Ascending aorta (tissue), 2 donors: ENCODE measurements at regions not wholly inside any gene's neighbourhood (a gene's known extent, or its start where the extent isn't known, plus 50 kb on each side); places are given as distances from the start of the nearest gene placed in this dataset.

Experiments used
- DNase-seq, 2 donors: peaks; one replicate each; pipeline ENCODE4 v3.0.0-alpha.2; 2019; ENCODE audit warnings: low spot score in 2 of 2
- H3K27ac ChIP-seq, 2 donors: fragments of 200-600 bp; sonication (generic); one replicate each; pipeline ENCODE4 v1.5.1; 2016 to 2017; ENCODE audit warnings: mild to moderate bottlenecking in 1 of 2
- H3K27me3 ChIP-seq: fragments of 200-600 bp; sonication (generic); one replicate; pipeline ENCODE4 v1.5.1; 2017
- H3K36me3 ChIP-seq, 2 donors: fragments of 200-600 bp; sonication (generic); one replicate each; pipeline ENCODE4 v1.5.1; 2016
- H3K4me1 ChIP-seq, 2 donors: fragments of 200-600 bp; sonication (generic); one replicate each; pipeline ENCODE4 v1.5.1; 2016 to 2017; ENCODE audit warnings: mild to moderate bottlenecking in 1 of 2
- H3K4me3 ChIP-seq, 2 donors: fragments of 200-600 bp; sonication (generic); one replicate each; pipeline ENCODE4 v1.5.1; 2016 to 2017; ENCODE audit warnings: mild to moderate bottlenecking in 1 of 2
- H3K9me3 ChIP-seq, 2 donors: fragments of 200-600 bp; sonication (generic); one replicate each; pipeline ENCODE4 v1.5.1; 2016
- intact Hi-C: fragments of 100-400 bp; cut with DNase I; formaldehyde crosslinking; loops from one replicate; pipeline ENCODE4 v1.15.1; 2023
- TF ChIP-seq, protein P1 (sequence below), 3 experiments: fragments of 200-600 bp in 2 of 3; fragments of 450-650 bp in 1 of 3; sonication (generic) in 2 of 3; IDR thresholded peaks; one replicate each; pipeline ENCODE4 v1.5.1; 2016 to 2019; ENCODE audit warnings: antibody characterized with exemption in 3 of 3, mild to moderate bottlenecking in 1 of 3, moderate library complexity in 1 of 3

- H3K4me1 ChIP-seq = no peaks in the 10 kb centered on the region
- no peaks in the 10 kb centered on the region for H3K36me3 ChIP-seq
- H3K27me3 ChIP-seq = no peaks in the 10 kb centered on the region
- TF ChIP-seq, protein P1, sequence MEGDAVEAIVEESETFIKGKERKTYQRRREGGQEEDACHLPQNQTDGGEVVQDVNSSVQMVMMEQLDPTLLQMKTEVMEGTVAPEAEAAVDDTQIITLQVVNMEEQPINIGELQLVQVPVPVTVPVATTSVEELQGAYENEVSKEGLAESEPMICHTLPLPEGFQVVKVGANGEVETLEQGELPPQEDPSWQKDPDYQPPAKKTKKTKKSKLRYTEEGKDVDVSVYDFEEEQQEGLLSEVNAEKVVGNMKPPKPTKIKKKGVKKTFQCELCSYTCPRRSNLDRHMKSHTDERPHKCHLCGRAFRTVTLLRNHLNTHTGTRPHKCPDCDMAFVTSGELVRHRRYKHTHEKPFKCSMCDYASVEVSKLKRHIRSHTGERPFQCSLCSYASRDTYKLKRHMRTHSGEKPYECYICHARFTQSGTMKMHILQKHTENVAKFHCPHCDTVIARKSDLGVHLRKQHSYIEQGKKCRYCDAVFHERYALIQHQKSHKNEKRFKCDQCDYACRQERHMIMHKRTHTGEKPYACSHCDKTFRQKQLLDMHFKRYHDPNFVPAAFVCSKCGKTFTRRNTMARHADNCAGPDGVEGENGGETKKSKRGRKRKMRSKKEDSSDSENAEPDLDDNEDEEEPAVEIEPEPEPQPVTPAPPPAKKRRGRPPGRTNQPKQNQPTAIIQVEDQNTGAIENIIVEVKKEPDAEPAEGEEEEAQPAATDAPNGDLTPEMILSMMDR (IDR thresholded peaks at IDR 0.05) = no peak
- no peak for DNase-seq
- no peaks in the 10 kb centered on the region for H3K9me3 ChIP-seq
- H3K27ac ChIP-seq = no peak overlapping the region
- intact Hi-C loops = no loop called here
- no peak overlapping the region for H3K4me3 ChIP-seq
These were observed 198.8 kb downstream of the TEX36 start for GRCh38 chr10:125484035-125484732.

GRCh38 chr10:125482637-125483036, 200.3 kb downstream of the TEX36 start:
- DNase-seq = no peak
- intact Hi-C loops = no loop called here
- H3K27ac ChIP-seq = no peak overlapping the region
- no peaks in the 10 kb centered on the region for H3K36me3 ChIP-seq
- no peaks in the 10 kb centered on the region for H3K27me3 ChIP-seq
- H3K9me3 ChIP-seq = no peaks in the 10 kb centered on the region
- TF ChIP-seq, protein P1 (IDR thresholded peaks at IDR 0.05) = no peak
- H3K4me3 ChIP-seq = no peak overlapping the region
- H3K4me1 ChIP-seq = no peaks in the 10 kb centered on the region

- no peaks in the 10 kb centered on the region for H3K4me1 ChIP-seq
- TF ChIP-seq, protein P1 (IDR thresholded peaks at IDR 0.05) = no peak
- no peaks in the 10 kb centered on the region for H3K27me3 ChIP-seq
- no peak overlapping the region for H3K27ac ChIP-seq
- H3K9me3 ChIP-seq = no peaks in the 10 kb centered on the region
- H3K4me3 ChIP-seq = no peak overlapping the region
- DNase-seq = no peak
- intact Hi-C loops = no loop called here
- H3K36me3 ChIP-seq = no peaks in the 10 kb centered on the region
These were observed 200.9 kb downstream of the TEX36 start for GRCh38 chr10:125482108-125482507.

- no peaks in the 10 kb centered on the region for H3K36me3 ChIP-seq
- no peak for DNase-seq
- TF ChIP-seq, protein P1 (IDR thresholded peaks at IDR 0.05) = no peak
- H3K4me3 ChIP-seq = no peak overlapping the region
- no peak overlapping the region for H3K27ac ChIP-seq
- H3K9me3 ChIP-seq = no peaks in the 10 kb centered on the region
- H3K27me3 ChIP-seq = no peaks in the 10 kb centered on the region
- H3K4me1 ChIP-seq = no peaks in the 10 kb centered on the region
- intact Hi-C loops = no loop called here
These were observed 203.9 kb downstream of the TEX36 start for GRCh38 chr10:125479059-125479458.

DNA sequence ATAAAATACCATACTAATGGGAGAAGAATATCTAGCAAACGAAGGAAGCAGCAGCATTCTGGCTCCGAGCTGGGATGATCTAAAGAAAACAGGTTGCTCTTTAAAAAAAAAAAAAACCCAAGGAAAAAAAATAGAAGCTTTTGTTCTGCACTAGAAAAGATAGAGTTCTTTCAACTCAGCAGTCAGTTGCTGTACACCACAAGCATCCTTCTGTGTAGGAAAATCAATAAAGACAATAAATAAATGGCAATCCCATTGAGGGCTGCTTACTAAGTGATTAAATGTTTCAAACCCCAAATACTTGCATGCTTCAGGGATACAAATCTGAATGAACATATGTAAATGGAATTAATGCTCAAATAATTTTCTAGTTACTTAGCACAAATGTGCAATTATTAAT, 207.1 kb downstream of the TEX36 start:
- TF ChIP-seq, protein P1 (IDR thresholded peaks at IDR 0.05) = no peak
- no peaks in the 10 kb centered on the region for H3K9me3 ChIP-seq
- H3K27ac ChIP-seq = no peak overlapping the region
- no peaks in the 10 kb centered on the region for H3K36me3 ChIP-seq
- DNase-seq = no peak
- H3K4me3 ChIP-seq = no peak overlapping the region
- intact Hi-C loops = no loop called here
- no peaks in the 10 kb centered on the region for H3K27me3 ChIP-seq
- no peaks in the 10 kb centered on the region for H3K4me1 ChIP-seq
